ENCODE measurements at regions not wholly inside any gene's neighbourhood (a gene's known extent, or its start where the extent isn't known, plus 50 kb on each side); places are given as distances from the start of the nearest gene placed in this dataset.

DNA sequence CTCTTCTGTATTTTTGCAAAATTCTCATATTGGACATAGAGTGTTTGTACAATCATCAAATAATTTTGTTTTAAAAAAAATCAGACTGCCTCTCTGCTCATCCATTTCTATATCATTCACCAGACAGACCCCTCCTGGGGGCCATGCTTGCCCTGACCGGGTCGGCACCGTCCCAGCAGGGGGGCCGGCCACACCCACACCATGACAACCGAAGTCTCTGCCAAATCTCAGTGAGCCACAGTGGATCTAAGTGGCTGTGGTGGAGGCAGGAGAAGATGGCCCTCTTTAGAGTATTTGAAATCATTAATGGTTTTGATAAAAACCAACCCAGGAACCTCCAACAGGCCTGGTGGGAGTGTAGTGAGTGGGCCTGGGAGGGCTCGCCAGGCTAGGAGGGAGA is 66.9 kb upstream of the ADRA2C start (continued):
- TF ChIP-seq CTCF (IDR thresholded peaks at IDR 0.05), result no peak
- TF ChIP-seq SIN3A (IDR thresholded peaks at IDR 0.05; ENCODE audit: borderline replicate concordance, low read depth, low read length), result no peak
- no peak for TF ChIP-seq RAD21 (IDR thresholded peaks at IDR 0.05; ENCODE audit: low read length)
- TF ChIP-seq GABPA (IDR thresholded peaks at IDR 0.05; ENCODE audit: low read depth), result no peak
- no peak for TF ChIP-seq NRF1 (IDR thresholded peaks at IDR 0.05; ENCODE audit: low read depth, low read length)
- TF ChIP-seq YY1 (IDR thresholded peaks at IDR 0.05; ENCODE audit: low read depth), result no peak
- TF ChIP-seq RXRA (IDR thresholded peaks at IDR 0.05; ENCODE audit: borderline replicate concordance, low read depth), result no peak
- TF ChIP-seq RCOR1 (IDR thresholded peaks at IDR 0.05; ENCODE audit: low read length), result no peak
- TF ChIP-seq, protein P1, sequence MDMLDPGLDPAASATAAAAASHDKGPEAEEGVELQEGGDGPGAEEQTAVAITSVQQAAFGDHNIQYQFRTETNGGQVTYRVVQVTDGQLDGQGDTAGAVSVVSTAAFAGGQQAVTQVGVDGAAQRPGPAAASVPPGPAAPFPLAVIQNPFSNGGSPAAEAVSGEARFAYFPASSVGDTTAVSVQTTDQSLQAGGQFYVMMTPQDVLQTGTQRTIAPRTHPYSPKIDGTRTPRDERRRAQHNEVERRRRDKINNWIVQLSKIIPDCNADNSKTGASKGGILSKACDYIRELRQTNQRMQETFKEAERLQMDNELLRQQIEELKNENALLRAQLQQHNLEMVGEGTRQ (IDR thresholded peaks at IDR 0.05; ENCODE audit: borderline replicate concordance, low read depth, low read length), result no peak
- no peak for TF ChIP-seq TCF12 (IDR thresholded peaks at IDR 0.05)

- Histone ChIP-seq H3F3A (replicated peaks; ENCODE audit: insufficient read depth) (no peaks in the 10 kb centered on the region), H3K27me3 (ENCODE audit: insufficient read depth) (no peaks in the 10 kb centered on the region), H3K9me2 (no peaks in the 10 kb centered on the region), H3K4me3 (ENCODE audit: low read depth in 2 of 2, low read length in 1 of 2) (no peak overlapping the region; a peak in 1 of 4 replicates), H2AFZ (ENCODE audit: low read depth) (no peak overlapping the region), H3K9ac (no peak overlapping the region), H3K27ac (ENCODE audit: low read depth in 2 of 2, low read length in 1 of 2) (no peak overlapping the region), H4K20me1 (ENCODE audit: insufficient read depth) (no peaks in the 10 kb centered on the region), H3K36me3 (replicated peaks in 1 of 2; ENCODE audit: control insufficient read depth in 1 of 2, insufficient read depth in 2 of 2, low read length in 1 of 2) (no peaks in the 10 kb centered on the region), H3K79me2 (ENCODE audit: insufficient read depth) (no peaks in the 10 kb centered on the region), H3K9me3 (0 out of 2 replicates have a peak, but pooled peaks cover 5% of the 10 kb centered on the region), H3K4me2 (no peak overlapping the region), H3K4me1 (ENCODE audit: control insufficient read depth in 1 of 2, insufficient read depth in 2 of 2, low read depth in 1 of 2, low read length in 1 of 2) (peaks cover 0 to 12% of the 10 kb centered on the region in 2 experiments; a peak in 1 of 4 replicates)
- no peak for DNase-seq
- ChIA-PET CTCF (interaction anchor here (1.6 to 1.9 kb wide), 2 partner anchors 9 to 27 kb away, joined by 3 to 5 read pairs; no protein-coding TSS in a partner anchor), POLR2A (no interaction called here)
- 46% methylated on average over 1 of the region's 1 CpG for WGBS (ENCODE audit: low lambda C conversion rate)
- TF ChIP-seq POLR2AphosphoS5 (IDR thresholded peaks at IDR 0.05; ENCODE audit: low read depth, low read length) (no peak), ZBTB33 (IDR thresholded peaks at IDR 0.05; ENCODE audit: borderline replicate concordance, low read depth) (no peak), MXI1 (IDR thresholded peaks at IDR 0.05; ENCODE audit: low read depth, low read length) (no peak), RXRA (IDR thresholded peaks at IDR 0.05; ENCODE audit: borderline replicate concordance, low read depth) (no peak), SIN3A (IDR thresholded peaks at IDR 0.05; ENCODE audit: borderline replicate concordance, low read depth, low read length) (no peak), MAX (IDR thresholded peaks at IDR 0.05; ENCODE audit: low read depth) (no peak), GABPA (IDR thresholded peaks at IDR 0.05; ENCODE audit: low read depth) (no peak), EZH2phosphoT487 (IDR thresholded peaks at IDR 0.05; ENCODE audit: borderline replicate concordance, low read depth) (no peak), YY1 (IDR thresholded peaks at IDR 0.05; ENCODE audit: low read depth) (no peak), TEAD4 (IDR thresholded peaks at IDR 0.05; ENCODE audit: borderline replicate concordance, insufficient read depth) (no peak), EP300 (IDR thresholded peaks at IDR 0.05; ENCODE audit: borderline replicate concordance in 1 of 2, low read depth in 1 of 2, low read length in 1 of 2) (no peak), TAF1 (IDR thresholded peaks at IDR 0.05; ENCODE audit: borderline replicate concordance, low read depth, low read length) (no peak), CHD2 (IDR thresholded peaks at IDR 0.05; ENCODE audit: low read length, partially characterized antibody) (no peak), JUND (IDR thresholded peaks at IDR 0.05) (no peak)
- TF ChIP-seq, protein P2, sequence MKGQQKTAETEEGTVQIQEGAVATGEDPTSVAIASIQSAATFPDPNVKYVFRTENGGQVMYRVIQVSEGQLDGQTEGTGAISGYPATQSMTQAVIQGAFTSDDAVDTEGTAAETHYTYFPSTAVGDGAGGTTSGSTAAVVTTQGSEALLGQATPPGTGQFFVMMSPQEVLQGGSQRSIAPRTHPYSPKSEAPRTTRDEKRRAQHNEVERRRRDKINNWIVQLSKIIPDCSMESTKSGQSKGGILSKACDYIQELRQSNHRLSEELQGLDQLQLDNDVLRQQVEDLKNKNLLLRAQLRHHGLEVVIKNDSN (IDR thresholded peaks at IDR 0.05; ENCODE audit: borderline replicate concordance, low read depth), result no peak
- TF ChIP-seq, protein P1 (IDR thresholded peaks at IDR 0.05; ENCODE audit: borderline replicate concordance, low read depth, low read length), result no peak
Observed at GRCh38 chr4:3697033-3697432, 69.2 kb upstream of the ADRA2C start.
